ENCODE measurements at regions not wholly inside any gene's neighbourhood (a gene's known extent, or its start where the extent isn't known, plus 50 kb on each side); places are given as distances from the start of the nearest gene placed in this dataset.

- Histone ChIP-seq H3K79me2 (ENCODE audit: control insufficient read depth, low read length) (no peaks in the 10 kb centered on the region), H3F3A (ENCODE audit: control insufficient read depth, insufficient read depth) (no peaks in the 10 kb centered on the region), H3K4me2 (ENCODE audit: low read length) (no peak overlapping the region), H3K27me3 (ENCODE audit: control insufficient read depth, low read length) (no peaks in the 10 kb centered on the region), H3K9me3 (ENCODE audit: control insufficient read depth, insufficient read depth, low read length) (no peaks in the 10 kb centered on the region), H3K27ac (ENCODE audit: low read depth, low read length) (no peak overlapping the region), H3K4me3 (ENCODE audit: low read length) (no peak overlapping the region), H3K4me1 (ENCODE audit: control insufficient read depth, low read length) (no peaks in the 10 kb centered on the region), H3K9me2 (replicated peaks; ENCODE audit: control insufficient read depth, low read length) (no peaks in the 10 kb centered on the region), H3K36me3 (ENCODE audit: control insufficient read depth, low read length) (no peaks in the 10 kb centered on the region), H4K20me1 (ENCODE audit: control insufficient read depth, insufficient read depth, low read depth, low read length) (no peaks in the 10 kb centered on the region)
- no peak for TF ChIP-seq EZH2phosphoT487 (IDR thresholded peaks at IDR 0.05; ENCODE audit: borderline replicate concordance, low read length)
- TF ChIP-seq, protein P1, sequence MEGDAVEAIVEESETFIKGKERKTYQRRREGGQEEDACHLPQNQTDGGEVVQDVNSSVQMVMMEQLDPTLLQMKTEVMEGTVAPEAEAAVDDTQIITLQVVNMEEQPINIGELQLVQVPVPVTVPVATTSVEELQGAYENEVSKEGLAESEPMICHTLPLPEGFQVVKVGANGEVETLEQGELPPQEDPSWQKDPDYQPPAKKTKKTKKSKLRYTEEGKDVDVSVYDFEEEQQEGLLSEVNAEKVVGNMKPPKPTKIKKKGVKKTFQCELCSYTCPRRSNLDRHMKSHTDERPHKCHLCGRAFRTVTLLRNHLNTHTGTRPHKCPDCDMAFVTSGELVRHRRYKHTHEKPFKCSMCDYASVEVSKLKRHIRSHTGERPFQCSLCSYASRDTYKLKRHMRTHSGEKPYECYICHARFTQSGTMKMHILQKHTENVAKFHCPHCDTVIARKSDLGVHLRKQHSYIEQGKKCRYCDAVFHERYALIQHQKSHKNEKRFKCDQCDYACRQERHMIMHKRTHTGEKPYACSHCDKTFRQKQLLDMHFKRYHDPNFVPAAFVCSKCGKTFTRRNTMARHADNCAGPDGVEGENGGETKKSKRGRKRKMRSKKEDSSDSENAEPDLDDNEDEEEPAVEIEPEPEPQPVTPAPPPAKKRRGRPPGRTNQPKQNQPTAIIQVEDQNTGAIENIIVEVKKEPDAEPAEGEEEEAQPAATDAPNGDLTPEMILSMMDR (IDR thresholded peaks at IDR 0.05; ENCODE audit: low read depth, low read length, poor library complexity, severe bottlenecking): no peak
Observed at GRCh38 chr12:58640314-58640713, 280.0 kb downstream of the LRIG3 start.

DNA sequence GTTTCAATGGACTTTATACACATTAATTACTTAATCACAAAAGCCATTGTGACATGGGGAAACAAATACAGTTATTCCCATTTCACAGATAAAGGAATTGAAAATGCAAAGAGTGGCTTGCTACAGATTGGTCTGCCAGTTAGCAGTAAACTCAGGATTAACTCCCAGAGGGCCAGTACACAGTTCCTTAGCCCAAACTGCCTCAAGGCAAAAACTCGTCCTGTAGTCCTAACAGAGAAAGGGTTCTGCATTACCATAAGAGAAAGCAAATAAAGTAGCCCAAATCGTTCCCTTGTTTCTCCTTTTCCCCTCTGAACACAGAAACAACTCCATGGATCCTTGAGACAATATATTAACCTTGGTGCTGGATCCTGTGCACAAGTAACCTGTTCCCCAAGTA is 274.4 kb downstream of the LRIG3 start:
- H3K4me3 ChIP-seq (ENCODE audit: low read length): no peak overlapping the region
- no peak overlapping the region for H3K4me2 ChIP-seq (ENCODE audit: low read length)
- no peaks in the 10 kb centered on the region for H3K79me2 ChIP-seq (ENCODE audit: control insufficient read depth, low read length)
- H3K27me3 ChIP-seq (ENCODE audit: control insufficient read depth, low read length): no peaks in the 10 kb centered on the region
- no peak for TF ChIP-seq EZH2phosphoT487 (IDR thresholded peaks at IDR 0.05; ENCODE audit: borderline replicate concordance, low read length)
- TF ChIP-seq, protein P1 (IDR thresholded peaks at IDR 0.05; ENCODE audit: low read depth, low read length, poor library complexity, severe bottlenecking): no peak
- H4K20me1 ChIP-seq (ENCODE audit: control insufficient read depth, insufficient read depth, low read depth, low read length): no peaks in the 10 kb centered on the region
- H3K27ac ChIP-seq (ENCODE audit: low read depth, low read length): no peak overlapping the region
- H3K9me3 ChIP-seq (ENCODE audit: control insufficient read depth, insufficient read depth, low read length): no peaks in the 10 kb centered on the region
- no peaks in the 10 kb centered on the region for H3K9me2 ChIP-seq (replicated peaks; ENCODE audit: control insufficient read depth, low read length)
- H3F3A ChIP-seq (ENCODE audit: control insufficient read depth, insufficient read depth): no peaks in the 10 kb centered on the region
- H3K4me1 ChIP-seq (ENCODE audit: control insufficient read depth, low read length): no peaks in the 10 kb centered on the region
- no peaks in the 10 kb centered on the region for H3K36me3 ChIP-seq (ENCODE audit: control insufficient read depth, low read length)

- Histone ChIP-seq H3K4me2 (ENCODE audit: low read length) (no peak overlapping the region), H3K27me3 (ENCODE audit: control insufficient read depth, low read length) (no peaks in the 10 kb centered on the region), H3K4me1 (ENCODE audit: control insufficient read depth, low read length) (no peaks in the 10 kb centered on the region), H3K9me3 (ENCODE audit: control insufficient read depth, insufficient read depth, low read length) (no peaks in the 10 kb centered on the region), H3F3A (ENCODE audit: control insufficient read depth, insufficient read depth) (no peaks in the 10 kb centered on the region), H3K9me2 (replicated peaks; ENCODE audit: control insufficient read depth, low read length) (no peaks in the 10 kb centered on the region), H3K27ac (ENCODE audit: low read depth, low read length) (no peak overlapping the region), H3K4me3 (ENCODE audit: low read length) (no peak overlapping the region), H3K36me3 (ENCODE audit: control insufficient read depth, low read length) (no peaks in the 10 kb centered on the region), H3K79me2 (ENCODE audit: control insufficient read depth, low read length) (no peaks in the 10 kb centered on the region), H4K20me1 (ENCODE audit: control insufficient read depth, insufficient read depth, low read depth, low read length) (no peaks in the 10 kb centered on the region)
- TF ChIP-seq, protein P1 (IDR thresholded peaks at IDR 0.05; ENCODE audit: low read depth, low read length, poor library complexity, severe bottlenecking): no peak
- TF ChIP-seq EZH2phosphoT487 (IDR thresholded peaks at IDR 0.05; ENCODE audit: borderline replicate concordance, low read length): no peak
Observed at GRCh38 chr12:58647495-58647894, 272.8 kb downstream of the LRIG3 start.

- H3K4me1 ChIP-seq (ENCODE audit: control insufficient read depth, low read length): no peaks in the 10 kb centered on the region
- H3K36me3 ChIP-seq (ENCODE audit: control insufficient read depth, low read length): no peaks in the 10 kb centered on the region
- no peak overlapping the region for H3K27ac ChIP-seq (ENCODE audit: low read depth, low read length)
- no peaks in the 10 kb centered on the region for H3K79me2 ChIP-seq (ENCODE audit: control insufficient read depth, low read length)
- TF ChIP-seq, protein P1 (IDR thresholded peaks at IDR 0.05; ENCODE audit: low read depth, low read length, poor library complexity, severe bottlenecking): no peak
- TF ChIP-seq EZH2phosphoT487 (IDR thresholded peaks at IDR 0.05; ENCODE audit: borderline replicate concordance, low read length): no peak
- no peaks in the 10 kb centered on the region for H3K9me2 ChIP-seq (replicated peaks; ENCODE audit: control insufficient read depth, low read length)
- H3F3A ChIP-seq (ENCODE audit: control insufficient read depth, insufficient read depth): no peaks in the 10 kb centered on the region
- no peak overlapping the region for H3K4me2 ChIP-seq (ENCODE audit: low read length)
- no peaks in the 10 kb centered on the region for H4K20me1 ChIP-seq (ENCODE audit: control insufficient read depth, insufficient read depth, low read depth, low read length)
- H3K9me3 ChIP-seq (ENCODE audit: control insufficient read depth, insufficient read depth, low read length): no peaks in the 10 kb centered on the region
- no peak overlapping the region for H3K4me3 ChIP-seq (ENCODE audit: low read length)
- H3K27me3 ChIP-seq (ENCODE audit: control insufficient read depth, low read length): no peaks in the 10 kb centered on the region
Observed at GRCh38 chr12:58648176-58648575, 272.1 kb downstream of the LRIG3 start.

Measured in DOHH2 (cell line).